GM12864 (cell line): ENCODE measurements at regions not wholly inside any gene's neighbourhood (a gene's known extent, or its start where the extent isn't known, plus 50 kb on each side); places are given as distances from the start of the nearest gene placed in this dataset.

Experiments used
- DNase-seq: peaks from one replicate; pipeline ENCODE4 v3.0.0-alpha.2; 2011; ENCODE audit warnings: low read depth
- H3K4me3 ChIP-seq: 2 replicates; pipeline ENCODE4 v1.5.1; 2011; ENCODE audit warnings: mild to moderate bottlenecking, low read depth, low read length, control low read depth
- TF ChIP-seq, protein P1 (sequence below): IDR thresholded peaks from 2 replicates; pipeline ENCODE4 v1.5.1; 2011; ENCODE audit warnings: low read depth, mild to moderate bottlenecking, moderate library complexity, low read length, control low read depth, inconsistent platforms; ENCODE audit errors: missing control alignments

DNA sequence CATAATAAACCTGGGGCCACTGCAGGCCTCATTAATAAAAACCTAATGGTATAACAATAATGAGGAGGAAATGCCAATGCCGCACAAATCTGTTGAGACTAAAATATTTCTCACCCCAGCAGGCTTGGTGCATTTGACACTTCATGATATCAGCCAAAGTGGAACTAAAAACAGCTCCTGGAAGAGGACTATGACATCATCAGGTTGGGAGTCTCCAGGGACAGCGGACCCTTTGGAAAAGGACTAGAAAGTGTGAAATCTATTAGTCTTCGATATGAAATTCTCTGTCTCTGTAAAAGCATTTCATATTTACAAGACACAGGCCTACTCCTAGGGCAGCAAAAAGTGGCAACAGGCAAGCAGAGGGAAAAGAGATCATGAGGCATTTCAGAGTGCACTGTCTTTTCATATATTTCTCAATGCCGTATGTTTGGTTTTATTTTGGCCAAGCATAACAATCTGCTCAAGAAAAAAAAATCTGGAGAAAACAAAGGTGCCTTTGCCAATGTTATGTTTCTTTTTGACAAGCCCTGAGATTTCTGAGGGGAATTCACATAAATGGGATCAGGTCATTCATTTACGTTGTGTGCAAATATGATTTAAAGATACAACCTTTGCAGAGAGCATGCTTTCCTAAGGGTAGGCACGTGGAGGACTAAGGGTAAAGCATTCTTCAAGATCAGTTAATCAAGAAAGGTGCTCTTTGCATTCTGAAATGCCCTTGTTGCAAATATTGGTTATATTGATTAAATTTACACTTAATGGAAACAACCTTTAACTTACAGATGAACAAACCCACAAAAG is 580.9 kb upstream of the TMEFF2 start:
- TF ChIP-seq, protein P1, sequence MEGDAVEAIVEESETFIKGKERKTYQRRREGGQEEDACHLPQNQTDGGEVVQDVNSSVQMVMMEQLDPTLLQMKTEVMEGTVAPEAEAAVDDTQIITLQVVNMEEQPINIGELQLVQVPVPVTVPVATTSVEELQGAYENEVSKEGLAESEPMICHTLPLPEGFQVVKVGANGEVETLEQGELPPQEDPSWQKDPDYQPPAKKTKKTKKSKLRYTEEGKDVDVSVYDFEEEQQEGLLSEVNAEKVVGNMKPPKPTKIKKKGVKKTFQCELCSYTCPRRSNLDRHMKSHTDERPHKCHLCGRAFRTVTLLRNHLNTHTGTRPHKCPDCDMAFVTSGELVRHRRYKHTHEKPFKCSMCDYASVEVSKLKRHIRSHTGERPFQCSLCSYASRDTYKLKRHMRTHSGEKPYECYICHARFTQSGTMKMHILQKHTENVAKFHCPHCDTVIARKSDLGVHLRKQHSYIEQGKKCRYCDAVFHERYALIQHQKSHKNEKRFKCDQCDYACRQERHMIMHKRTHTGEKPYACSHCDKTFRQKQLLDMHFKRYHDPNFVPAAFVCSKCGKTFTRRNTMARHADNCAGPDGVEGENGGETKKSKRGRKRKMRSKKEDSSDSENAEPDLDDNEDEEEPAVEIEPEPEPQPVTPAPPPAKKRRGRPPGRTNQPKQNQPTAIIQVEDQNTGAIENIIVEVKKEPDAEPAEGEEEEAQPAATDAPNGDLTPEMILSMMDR: no peak
- no peak overlapping the region for H3K4me3 ChIP-seq

DNA sequence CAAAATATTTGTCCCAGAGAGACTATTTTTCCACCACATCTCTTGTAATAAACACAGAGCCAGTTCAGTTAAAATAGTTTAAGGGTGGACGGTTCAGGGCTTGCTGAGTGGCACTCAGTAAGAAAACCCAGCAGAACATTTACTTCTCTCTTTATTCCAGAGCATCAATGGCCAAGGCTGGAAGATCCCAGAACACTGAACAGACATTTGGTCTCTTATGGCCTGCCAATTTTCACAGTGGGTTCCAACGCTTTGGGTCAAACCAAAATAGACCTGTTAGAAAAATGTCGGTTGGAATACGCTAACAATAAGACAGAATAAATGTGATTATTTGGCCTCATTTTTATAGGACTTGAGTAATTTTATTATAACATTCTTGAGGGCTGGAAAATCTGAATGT is 580.3 kb upstream of the TMEFF2 start:
- TF ChIP-seq, protein P1: no peak
- H3K4me3 ChIP-seq: no peak overlapping the region
- no peak for DNase-seq

More for the DNA sequence above, 580.9 kb upstream of the TMEFF2 start:
- no peak for DNase-seq

DNA sequence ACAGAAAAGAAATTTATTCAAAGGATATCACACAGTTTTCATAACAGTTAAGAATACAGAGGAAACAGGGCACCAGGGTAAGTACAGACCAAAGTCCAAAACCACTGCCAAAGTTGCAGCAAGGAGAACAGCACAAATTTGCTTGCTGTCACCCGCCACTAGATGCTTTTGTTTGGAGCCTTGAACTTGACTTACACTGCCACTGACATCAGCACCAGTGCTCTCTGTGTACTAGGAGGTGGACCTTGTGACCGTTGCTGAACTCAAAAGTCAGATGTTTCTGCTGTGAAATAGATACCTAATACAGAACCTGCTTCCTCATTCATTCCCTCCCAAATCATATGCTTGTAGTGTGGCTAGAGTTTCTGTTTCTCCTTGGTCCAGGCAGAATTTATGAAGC is 578.3 kb upstream of the TMEFF2 start:
- TF ChIP-seq, protein P1: no peak
- no peak overlapping the region for H3K4me3 ChIP-seq
- DNase-seq: no peak

DNA sequence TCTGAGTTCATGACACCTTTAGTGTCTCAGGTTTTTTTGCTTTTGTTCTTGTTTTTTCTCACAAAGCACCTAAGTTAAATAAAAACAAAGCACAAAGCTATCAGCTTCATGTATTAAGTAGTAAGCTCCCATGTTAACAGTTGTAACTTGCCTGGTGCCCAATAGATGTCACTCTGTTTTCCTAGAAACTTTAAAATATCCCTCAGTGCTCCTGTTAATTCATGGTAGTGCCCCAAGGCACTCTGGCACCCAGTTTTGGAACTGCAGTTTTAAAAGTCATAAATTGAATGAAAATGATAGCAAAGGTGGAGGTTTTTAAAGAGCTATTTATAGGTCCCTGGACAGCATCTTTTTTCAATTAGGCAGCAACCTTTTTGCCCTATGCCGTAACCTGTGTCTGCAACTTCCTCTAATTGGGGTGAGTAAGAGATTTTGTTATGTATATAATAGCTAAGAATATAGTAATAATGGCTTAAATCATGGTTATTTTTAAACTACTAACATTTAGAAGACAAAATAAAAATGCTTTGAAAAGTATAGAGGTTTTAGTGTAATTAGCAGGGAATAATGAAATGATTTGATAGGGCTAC is 555.0 kb upstream of the TMEFF2 start:
- DNase-seq: no peak
- H3K4me3 ChIP-seq: no peak overlapping the region

DNA sequence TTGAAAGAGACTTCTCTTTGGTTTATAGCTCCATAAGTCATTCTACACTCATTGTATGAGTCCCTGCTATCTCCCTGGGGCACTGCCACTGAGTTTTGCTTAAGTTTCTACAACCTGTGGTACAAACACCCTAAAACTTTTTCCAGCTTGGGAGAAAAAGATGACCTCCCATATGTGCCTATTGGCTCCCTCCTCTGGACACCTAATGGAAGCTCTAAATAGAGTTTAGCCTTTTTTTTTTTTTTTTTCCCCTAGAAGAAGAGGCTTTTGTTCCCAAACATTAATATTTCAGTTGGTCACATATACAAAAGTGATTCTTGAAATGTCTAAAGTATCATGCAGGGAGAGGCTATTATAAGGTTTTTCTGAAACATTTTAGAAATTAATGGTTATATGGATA is 547.2 kb upstream of the TMEFF2 start:
- TF ChIP-seq, protein P1: no peak
- DNase-seq: no peak
- no peak overlapping the region for H3K4me3 ChIP-seq

More for the DNA sequence above, 555.0 kb upstream of the TMEFF2 start:
- TF ChIP-seq, protein P1: no peak

DNA sequence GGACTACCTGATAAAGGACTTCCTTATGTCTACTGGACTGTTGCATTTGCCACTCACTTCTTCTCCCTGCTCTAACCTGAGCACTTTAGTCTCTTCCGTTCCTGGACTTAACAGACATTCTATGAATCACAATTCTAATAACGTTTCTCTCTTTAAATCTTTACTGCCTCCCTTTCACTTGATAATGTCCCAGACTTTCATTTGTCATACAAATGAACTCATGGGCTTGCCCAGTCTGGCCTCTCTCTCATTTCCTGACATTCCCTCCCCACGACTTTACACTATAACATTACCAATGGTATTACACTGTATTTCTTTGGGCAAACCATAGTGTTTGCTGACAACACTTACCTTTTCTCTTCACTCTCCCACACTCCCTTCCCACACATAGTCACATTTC is 540.7 kb upstream of the TMEFF2 start:
- TF ChIP-seq, protein P1: no peak
- H3K4me3 ChIP-seq: no peak overlapping the region
- DNase-seq: no peak

DNA sequence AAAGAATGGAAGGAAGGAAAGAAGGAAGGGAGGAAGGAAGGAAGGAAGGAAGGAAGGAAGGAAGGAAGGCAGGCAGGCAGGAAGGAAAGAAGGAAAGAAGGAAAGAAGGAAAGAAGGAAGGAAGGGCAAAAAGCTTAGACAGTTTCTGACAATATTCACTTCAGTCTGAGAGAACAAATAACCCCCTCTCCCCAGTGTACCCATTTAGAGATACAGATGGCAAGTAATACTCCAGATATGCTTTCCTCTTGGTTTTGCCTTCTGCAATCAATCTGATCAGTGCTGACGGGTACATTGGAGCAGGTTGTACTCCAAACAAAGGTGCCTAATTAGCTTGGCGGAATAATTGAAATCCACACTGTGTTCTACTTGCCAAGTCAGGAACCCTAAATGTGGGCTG is 534.6 kb upstream of the TMEFF2 start:
- no peak overlapping the region for H3K4me3 ChIP-seq
- no peak for DNase-seq
- TF ChIP-seq, protein P1: no peak
